ENCODE measurements at regions not wholly inside any gene's neighbourhood (a gene's known extent, or its start where the extent isn't known, plus 50 kb on each side); places are given as distances from the start of the nearest gene placed in this dataset.

DNA sequence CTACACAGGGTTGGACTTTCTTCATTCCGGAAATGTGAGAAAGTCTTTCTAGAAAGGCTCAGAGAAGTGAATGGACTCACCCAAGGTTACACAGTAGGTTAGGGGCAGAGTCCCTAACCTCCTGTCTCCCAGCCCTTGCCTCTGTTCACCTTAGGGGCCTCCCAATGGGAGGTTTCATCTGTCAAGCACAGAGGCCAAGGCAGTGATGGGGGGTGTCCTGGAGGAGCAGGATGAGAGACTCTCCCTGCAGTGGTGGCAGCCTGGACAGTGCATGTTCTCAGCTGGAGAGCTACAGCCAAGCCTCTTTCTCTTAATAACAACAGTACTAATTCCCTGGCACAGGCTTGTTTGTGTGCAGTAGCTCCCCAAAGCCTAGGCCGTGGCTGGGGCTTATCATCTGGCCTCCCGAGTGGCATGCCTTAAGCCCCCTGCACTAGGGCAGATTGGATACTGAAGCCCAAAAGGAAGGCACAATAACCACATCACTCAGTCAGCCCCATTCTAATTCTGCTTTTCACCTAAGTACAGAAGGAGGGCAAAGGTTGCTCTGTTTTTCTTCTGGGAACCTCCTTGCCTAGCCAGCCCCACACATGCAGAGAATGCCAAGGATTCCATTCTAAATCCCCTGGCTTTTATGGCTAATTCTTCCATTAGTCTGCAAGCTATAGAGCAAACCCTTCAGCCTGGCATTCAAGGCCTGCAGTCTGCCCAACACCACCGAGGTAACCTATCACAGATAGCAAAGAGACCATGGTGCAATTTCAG lies 50.2 kb upstream of the XPA start:
- DNase-seq (ENCODE audit: low spot score): no peak

DNA sequence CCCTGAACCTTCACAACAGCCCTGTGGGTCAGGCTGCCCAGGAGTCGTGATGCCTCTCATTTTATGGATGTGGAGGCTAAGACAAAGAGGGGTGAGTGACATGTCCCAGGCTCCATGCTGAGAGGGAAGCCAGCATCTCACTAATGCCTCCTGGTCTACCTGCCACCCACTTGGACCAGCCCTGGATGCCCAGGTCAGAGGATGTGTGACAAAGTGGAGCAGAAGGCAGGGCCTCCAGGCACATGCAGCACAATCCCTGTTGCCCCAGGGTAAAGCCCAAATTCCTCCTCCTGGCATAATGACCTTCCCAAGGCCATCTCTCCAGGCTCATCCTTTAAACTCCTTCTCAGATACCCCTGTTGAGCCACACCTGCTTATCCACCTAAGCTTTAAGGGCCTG lies 51.4 kb upstream of the XPA start:
- DNase-seq (ENCODE audit: low spot score): no peak

DNA sequence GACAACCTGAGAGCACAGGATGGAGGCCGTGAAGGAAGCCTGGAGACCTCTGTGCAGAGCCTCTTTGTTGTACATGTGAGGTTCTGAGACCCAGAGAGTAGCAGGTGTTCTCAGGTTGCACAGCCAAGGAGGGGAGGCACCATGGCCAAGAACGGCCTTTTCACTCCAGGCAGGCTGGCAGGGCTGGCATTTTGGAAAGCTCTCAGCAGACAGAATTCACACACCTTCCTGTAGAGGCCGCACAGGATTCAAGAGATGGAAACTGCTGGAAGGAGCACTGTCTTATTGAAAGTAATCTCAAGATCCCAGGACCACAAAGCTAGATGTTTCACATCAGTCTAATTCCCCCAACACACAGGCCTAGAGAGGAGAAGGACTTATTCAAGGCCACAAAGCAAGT lies 52.8 kb upstream of the XPA start:
- no peak for DNase-seq (ENCODE audit: low spot score)

DNA sequence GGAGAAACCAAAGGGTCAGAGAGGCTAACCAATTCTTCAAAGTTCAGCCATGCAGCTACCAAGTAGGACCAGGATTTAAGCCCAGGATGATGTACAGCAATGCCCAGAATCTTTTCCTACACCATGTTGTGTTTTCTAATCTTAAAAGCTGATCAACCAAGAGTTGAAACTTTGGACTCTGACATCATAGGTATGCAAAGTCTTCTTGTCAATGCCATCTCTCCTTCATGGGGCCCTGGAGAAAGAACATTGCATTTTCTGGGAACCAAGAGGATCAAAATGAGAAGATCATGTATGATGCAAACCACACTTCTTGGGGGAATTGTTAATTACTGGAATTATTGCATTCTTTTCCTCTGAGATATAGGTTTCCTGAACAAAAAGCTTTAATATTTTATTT lies 54.4 kb upstream of the XPA start:
- DNase-seq (ENCODE audit: low spot score): no peak

DNA sequence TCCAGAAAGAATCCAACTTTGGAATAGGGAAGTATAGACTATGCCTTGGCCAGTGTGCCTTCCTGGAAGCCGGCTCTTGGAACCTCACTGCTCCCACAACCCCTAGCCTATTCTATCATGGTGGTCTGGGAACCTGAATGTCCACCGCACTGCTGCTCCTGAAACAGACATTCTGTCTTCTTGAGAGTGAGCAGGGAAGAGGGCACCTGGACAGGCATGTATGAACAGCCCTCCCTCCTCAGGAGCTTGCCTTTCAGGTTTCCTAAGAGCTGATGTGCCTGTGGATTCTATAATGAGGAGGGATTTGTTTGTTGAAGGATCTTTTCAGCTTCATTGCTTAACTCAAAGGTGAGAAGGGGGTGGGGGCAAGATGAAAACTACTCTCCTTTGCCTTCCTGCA lies 55.1 kb upstream of the XPA start:
- DNase-seq (ENCODE audit: low spot score): no peak

DNA sequence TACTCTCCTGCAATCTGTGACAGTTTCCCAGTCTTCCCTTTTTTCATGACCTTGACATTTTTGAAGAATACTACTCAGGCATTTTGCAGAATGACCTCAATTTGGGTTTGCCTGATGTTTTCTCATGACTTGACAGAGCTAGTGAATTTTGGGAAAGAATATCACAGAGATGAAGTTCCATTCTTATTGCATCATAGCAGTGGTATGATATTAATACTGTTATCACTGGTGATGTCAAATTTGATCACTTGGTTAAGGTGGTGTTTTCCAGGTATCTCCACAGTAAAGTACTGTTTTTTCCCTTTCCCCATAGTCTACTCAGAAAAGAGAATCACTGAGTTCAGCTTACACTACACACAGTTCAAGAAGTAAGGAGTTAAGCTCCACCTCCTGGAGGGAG lies 56.2 kb upstream of the XPA start:
- no peak for DNase-seq (ENCODE audit: low spot score)

DNA sequence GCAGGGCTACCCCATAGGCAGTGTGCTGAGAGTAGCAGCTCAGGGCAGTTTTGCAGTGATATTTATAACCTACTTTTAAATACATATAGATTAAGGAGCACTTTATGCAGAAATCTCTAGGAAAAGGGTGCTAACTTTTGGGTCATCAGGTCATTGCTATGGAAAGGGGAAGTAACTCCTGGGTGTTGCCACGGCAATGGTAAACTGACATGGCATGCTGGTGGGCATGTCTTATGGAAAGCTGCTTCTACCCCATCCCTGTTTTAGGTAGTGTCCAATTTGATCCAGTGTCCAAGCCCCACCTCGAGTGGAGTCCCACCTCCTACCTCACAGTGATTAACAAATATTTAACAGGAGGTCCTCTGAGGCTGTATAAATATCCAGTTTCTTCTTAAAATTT lies 56.8 kb upstream of the XPA start:
- DNase-seq (ENCODE audit: low spot score): no peak

DNA sequence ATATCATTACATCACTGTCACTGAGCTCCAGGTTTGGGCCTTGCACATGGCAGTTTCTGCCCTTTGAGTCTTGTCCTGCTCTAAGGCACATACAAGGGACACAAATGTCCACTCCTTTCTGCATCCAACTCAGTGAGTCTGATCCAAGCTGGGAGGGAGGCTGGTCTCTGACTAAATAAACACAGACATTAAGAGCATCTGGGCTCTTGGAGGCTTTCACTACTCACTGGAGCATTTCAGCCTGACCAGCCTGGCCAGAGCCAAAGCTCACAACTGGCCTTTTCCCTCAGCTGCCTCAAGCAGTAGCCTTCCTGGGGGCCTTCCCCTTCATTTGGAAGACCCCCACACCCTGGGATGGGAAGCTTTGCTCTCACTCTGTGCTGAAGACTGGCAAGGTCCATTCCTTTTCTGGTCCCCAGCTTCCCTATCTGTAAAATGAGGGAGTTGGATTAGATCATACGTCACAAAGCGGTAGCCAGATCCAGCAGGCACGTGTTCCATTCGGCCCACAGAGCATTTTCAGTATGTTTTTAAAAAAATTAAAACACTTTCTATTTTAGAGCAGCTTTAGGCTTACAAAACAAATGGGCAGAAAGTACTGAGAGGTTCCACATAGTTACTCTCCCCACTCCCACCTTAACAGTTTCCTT lies 58.6 kb upstream of the XPA start:
- no peak for DNase-seq (ENCODE audit: low spot score)

DNA sequence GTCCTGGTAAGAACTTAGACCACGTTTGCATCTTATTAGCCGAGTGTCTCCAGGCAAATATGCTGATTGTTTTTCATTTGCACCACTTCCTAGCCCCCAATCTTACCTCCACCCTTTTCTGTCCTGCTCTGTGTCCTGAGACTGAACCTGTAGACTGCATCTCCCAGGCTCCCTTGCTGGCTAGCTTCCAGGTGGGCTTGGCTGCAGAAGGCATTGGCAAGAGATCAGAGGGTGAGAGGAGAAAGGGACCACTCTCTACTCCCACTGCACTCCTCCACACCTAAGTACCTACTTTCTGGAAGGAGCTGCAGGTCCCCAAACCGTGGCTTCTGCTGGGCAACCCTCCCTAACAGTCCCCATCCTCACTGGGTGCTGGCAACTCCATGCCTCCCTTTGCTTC lies 59.9 kb upstream of the XPA start:
- DNase-seq (ENCODE audit: low spot score): no peak

DNA sequence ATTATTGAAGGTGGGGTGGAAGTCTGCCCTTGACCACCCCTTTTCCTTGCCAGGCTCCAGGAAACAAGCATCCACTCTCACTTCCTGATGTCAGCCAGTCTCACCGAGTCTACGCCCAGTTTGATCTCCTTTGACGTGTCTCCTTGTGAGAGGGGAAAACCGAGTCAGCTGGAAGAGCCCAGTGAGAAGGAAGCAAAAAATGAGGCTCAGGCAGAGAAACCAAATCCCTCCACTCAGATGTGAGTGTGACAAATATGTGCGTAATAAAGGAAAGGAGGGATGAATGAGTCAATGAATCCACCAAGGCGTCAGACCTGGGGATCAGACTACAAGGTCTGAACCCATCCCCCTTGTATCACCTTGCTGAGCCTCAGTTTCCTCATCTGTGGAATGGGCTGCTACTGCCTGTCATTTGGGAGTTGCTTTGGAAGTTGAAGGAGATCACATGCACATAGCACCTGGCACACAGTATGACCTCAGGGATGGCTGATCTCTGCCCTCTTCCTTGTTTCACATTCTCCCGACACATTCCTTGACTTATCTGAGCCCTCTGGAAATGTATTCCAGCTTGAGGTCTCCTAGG lies 61.3 kb upstream of the XPA start:
- no peak for DNase-seq (ENCODE audit: low spot score)

DNA sequence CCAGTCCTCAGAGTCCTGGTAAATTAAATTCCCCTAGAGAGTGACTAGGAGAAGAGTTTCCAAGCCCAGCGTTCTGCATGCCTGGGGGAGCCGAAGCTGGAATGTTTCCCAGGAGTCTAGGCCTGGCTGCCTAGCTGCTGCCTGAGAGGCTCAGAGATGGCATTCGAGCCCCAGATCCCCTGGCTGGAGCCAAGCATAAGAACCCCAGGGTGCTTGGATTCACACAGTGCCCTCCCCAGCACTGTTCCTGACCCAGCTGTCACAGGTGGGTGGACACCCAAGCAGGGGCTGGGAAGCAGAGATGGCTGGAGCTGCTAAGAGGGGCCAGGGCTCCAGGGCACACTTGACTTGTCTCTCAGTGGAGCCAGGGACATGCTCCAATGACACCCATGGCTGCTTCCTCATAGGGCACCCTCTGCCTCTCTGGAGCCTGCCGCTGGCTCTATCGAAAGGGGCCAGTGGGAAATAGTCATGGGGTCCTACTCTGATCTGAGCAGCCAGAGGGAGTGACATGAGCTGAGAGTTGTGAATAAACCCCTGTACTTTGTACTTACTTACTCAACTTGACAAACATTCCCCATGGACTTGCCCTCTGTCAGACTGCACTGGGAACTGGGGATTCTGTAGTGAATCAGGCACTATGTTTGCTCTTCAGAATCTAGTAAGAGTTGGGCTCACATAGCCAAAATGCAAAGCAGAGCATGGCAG lies 62.6 kb upstream of the XPA start:
- no peak for DNase-seq (ENCODE audit: low spot score)

DNA sequence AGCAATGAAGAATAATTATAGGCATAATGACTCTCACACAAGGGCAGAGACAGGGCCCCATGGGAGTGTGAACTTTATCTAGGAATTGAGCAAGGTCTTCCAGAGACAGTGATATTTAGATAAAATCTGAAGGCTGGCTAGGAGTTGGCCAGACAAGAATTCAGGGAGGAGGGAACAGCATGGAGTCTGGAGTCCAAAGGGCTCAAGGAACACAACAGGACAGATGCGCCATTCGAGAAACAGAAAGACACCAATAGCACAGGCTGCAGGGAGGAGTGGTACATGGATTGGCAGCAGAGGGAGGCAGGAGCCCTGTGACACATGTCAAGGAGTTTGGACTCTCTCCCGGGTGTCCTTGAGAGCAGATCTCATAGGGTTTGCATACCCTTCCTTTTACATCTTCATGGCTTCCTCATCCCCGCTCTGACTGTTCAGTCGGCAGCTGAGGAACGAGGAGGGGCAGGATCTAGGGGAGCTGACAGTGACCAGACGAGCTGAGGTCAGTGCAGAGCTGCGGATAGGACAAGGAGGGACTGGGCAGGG lies 64.0 kb upstream of the XPA start:
- DNase-seq (ENCODE audit: low spot score): no peak

DNA sequence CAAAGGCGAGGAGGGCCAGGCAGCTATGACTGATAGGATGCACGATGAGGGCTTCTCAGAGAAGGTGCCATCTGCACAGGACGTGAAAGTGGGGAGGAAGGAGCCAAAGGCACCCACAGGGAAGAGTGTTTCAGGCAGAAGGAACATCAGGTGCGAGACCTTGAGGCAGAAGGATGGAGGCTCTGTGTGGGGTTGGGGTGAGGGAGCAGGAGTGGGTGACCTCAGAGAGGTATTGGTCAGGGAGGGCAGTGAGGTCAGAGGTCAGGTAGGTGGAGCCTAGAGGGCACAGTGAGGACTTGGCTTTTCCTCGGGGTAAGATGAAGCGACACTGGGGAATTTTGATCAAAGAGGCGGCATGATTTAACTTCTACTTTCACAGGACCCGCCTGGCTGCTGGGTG lies 64.7 kb upstream of the XPA start:
- DNase-seq (ENCODE audit: low spot score): no peak

DNA sequence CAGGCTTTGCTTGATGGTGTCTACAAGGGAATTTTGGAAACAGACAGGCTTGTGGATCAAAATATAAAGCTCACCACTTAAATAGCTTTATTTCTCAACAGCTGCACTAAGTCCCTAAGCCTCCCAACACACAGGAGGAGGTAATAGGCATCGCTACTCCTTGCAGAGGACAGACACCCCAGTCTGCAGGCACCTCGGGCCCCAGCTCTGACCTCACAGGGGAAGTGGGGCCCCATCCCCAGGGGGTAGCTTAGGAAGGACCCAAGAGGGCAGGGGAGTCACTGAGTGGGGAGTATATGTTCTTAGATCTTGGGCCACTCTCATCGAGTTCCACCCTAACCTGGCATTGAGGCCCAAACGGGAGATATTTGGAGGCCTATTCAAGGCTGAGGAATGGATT lies 66.7 kb upstream of the XPA start:
- no peak for DNase-seq (ENCODE audit: low spot score)

DNA sequence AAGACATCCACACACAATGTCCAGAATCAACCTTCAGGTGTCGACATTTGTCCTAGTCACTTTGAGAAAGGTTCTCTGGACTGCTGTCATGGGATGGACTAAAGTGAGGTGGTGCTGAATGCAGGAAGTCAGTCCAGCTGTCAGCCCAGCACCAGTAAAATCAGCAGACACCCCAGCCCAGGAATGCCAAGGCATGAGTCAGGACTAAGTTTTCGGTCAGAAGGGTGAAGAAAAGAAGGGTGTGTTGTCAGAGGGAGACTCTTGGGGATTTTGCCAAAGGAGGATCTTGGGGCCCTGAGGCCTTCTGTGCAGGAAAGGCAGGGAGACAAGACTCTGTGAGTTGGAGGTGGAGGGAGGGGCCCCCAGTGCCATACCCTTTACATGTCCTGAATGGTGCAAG lies 69.0 kb upstream of the XPA start:
- no peak for DNase-seq (ENCODE audit: low spot score)

DNA sequence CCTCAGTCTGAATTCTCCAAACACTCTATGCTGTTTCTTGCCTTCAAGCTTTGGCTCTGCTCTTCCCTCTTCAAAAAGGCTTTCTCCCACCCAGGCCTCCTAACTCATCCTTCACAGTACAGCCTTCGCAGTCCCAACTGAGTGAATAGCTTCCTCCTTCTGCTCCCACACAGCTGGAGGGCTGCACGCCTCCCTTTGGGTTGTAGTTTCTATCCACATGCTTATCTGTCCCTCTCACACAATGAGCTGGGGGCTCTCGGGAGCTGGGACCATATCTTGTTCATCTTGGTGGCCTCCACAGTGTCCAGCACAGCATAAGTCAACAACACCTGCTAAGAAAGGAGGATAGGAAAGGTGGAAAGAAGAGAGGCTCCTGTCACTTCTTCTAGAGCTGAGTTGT lies 69.5 kb upstream of the XPA start:
- DNase-seq (ENCODE audit: low spot score): no peak

DNA sequence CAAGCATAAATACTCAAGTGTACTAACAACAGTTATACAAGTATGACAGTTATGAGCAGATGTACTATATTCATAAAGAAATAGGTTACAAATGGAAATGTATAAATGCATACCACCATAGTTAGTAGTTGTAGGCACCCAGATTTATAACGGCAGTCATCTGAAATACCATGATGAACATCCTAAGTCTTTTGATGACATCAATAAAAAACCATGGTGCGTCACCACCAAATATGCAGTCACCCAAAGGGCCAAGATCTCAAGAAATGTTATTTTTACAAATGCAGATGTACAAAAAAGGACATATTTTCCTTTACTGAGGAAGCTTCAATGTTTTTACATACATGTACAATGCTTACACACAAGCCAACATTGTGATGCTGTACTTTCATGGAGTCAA lies 70.8 kb upstream of the XPA start:
- DNase-seq (ENCODE audit: low spot score): no peak

DNA sequence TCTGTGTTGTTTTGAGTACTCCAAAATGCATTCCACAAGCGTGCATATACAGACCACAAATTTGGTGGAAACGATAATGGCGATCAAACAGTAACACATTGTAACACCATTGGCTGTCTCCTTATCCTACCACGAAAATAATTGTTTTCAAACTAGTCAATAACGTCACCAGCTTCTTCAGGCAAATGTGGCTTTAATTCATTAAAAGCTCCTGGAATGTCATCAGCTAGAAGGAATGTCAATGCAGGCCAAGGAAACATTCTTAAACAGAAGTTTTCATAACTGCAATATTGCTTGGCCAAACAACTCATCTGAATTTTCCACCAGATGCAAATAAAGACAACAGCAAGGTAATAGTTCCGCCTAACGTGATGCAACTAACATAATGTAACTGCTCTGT lies 71.6 kb upstream of the XPA start:
- no peak for DNase-seq (ENCODE audit: low spot score)

DNA sequence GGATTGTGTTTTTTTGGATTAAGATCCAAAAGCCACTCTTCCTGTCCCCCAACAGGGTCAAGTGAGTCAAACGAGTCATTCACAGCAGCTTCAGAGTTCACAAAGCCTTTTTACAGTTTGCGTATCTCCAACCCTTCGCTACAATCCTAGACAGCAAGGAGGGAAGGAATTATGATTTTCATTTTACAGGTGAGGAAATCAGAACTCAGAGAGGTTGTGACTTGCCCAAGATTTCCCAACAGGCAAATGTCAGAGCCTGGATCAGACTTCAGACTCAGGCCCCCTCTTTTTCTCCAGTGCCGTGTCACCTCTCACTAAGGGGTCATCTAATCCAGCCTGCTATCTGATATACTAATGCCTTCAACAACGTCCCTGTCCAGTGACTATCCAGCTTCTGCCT lies 72.1 kb upstream of the XPA start:
- DNase-seq (ENCODE audit: low spot score): no peak

DNA sequence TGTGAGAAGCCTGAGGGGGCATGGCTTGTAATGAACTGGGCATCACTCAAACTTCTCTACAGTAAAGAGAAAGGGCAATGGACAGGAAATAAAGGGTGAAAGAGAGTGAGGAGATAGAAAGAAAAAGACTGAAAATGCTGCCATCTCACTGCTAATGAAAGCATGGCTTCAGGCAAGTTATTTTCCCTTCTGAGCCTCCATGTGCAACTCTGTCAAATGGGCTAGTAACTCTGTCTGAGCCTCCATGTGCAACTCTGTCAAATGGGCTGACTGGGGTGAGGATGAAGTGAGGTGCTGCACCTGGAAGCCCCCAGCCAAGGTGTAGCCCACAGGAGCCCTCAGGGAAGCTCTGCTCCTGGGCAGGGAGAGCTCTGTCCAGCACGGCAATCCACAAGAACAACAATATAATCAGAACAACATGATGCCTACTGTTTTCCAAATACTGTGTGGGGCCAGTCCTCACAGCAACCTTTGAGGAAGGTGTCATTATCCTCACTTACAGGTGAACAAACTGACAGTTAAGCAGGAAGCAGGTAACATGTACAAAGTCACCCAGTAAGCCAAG lies 73.8 kb upstream of the XPA start:
- no peak for DNase-seq (ENCODE audit: low spot score)

DNA sequence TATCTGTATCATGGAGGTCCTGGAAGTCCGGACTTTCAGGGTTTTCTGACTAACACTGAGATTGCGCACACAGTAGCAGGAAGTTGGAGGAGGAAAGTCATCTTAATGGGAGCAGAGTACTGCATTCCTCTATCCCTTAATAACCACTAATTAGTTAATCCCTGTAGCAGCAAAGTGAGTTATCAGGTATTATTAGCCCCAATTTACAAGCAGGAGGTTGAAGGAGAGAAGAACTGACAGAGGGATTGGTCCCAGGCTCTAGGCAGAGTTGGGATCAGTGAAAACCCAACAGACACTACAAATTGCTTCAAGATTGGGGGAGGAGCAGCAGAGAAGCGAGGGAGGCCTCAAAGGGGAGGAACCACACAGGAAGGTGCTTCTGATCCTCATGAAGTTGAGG lies 74.5 kb upstream of the XPA start:
- DNase-seq (ENCODE audit: low spot score): no peak

DNA sequence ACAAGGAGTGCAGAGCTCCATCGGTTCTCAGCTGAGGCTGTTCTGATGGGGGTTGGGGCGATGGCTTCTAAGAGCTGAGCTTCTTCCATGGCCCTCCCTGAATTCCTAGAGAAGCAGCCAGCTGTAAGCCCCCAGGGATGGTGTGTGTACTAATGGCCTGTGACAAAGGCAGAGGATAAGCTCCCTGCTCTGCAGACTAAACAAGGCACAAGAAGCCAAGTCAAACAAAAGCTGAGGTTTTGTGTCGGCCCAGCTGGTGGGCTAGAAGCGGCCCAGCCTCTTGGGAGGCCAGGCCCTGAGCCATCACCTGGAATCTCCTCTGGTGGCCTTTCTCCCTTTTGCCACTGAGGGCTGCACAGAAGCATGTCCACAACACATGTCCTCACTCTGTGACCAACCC lies 75.0 kb upstream of the XPA start:
- DNase-seq (ENCODE audit: low spot score): no peak

Measured in mucosa of gallbladder (tissue), 1 donor.